ENCODE measurements at regions not wholly inside any gene's neighbourhood (a gene's known extent, or its start where the extent isn't known, plus 50 kb on each side); places are given as distances from the start of the nearest gene placed in this dataset.
"Not testable (repeated sequence)": the region's sequence is repeated elsewhere in the genome, so short reads cannot be mapped to it uniquely, and the experiment has no call there.

GRCh38 chr4:159937595-159937994 lies 834.7 kb downstream of the RAPGEF2 start:
- H3K27me3 Mint-ChIP-seq, result no peaks in the 10 kb centered on the region
- H3K36me3 Mint-ChIP-seq (ENCODE audit: insufficient read depth), result peaks cover 6% of the 10 kb centered on the region
- H3K4me1 Mint-ChIP-seq (ENCODE audit: low read depth), result peaks cover 10% of the 10 kb centered on the region
- no peak for DNase-seq (ENCODE audit: low spot score, unreplicated experiment)
- H3K27ac Mint-ChIP-seq, result no peak overlapping the region
- no peak overlapping the region for H3K4me3 Mint-ChIP-seq (ENCODE audit: low read depth)
- TF ChIP-seq CTCF (IDR thresholded peaks at IDR 0.05; ENCODE audit: unreplicated experiment), result no peak
- peaks cover 23% of the 10 kb centered on the region for H3K9me3 Mint-ChIP-seq (ENCODE audit: low read depth)

- not testable (repeated sequence) for H3K27ac Mint-ChIP-seq; H3K4me3 Mint-ChIP-seq (ENCODE audit: low read depth); H3K36me3 Mint-ChIP-seq (ENCODE audit: insufficient read depth); DNase-seq (ENCODE audit: low spot score, unreplicated experiment); H3K27me3 Mint-ChIP-seq
- Mint-ChIP-seq H3K4me1 (ENCODE audit: low read depth) (peaks cover 10% of the 10 kb centered on the region), H3K9me3 (ENCODE audit: low read depth) (peaks cover 15% of the 10 kb centered on the region)
These were observed 836.8 kb downstream of the RAPGEF2 start for GRCh38 chr4:159939681-159940080.

- DNase-seq (ENCODE audit: low spot score, unreplicated experiment), result no peak
- H3K9me3 Mint-ChIP-seq (ENCODE audit: low read depth), result peaks cover 1% of the 10 kb centered on the region
- peak overlapping the region; percentile 38 for H3K27ac Mint-ChIP-seq
- H3K4me3 Mint-ChIP-seq (ENCODE audit: low read depth), result no peak overlapping the region
- H3K4me1 Mint-ChIP-seq (ENCODE audit: low read depth), result peaks cover 13% of the 10 kb centered on the region
- H3K27me3 Mint-ChIP-seq, result no peaks in the 10 kb centered on the region
- no peak for TF ChIP-seq CTCF (IDR thresholded peaks at IDR 0.05; ENCODE audit: unreplicated experiment)
- H3K36me3 Mint-ChIP-seq (ENCODE audit: insufficient read depth), result peaks cover 4% of the 10 kb centered on the region
These were observed 838.2 kb downstream of the RAPGEF2 start for GRCh38 chr4:159941076-159941475.

- no peak for DNase-seq (ENCODE audit: low spot score, unreplicated experiment)
- TF ChIP-seq CTCF (IDR thresholded peaks at IDR 0.05; ENCODE audit: unreplicated experiment), result no peak
- peaks cover 4% of the 10 kb centered on the region for H3K36me3 Mint-ChIP-seq (ENCODE audit: insufficient read depth)
- no peak overlapping the region for H3K4me3 Mint-ChIP-seq (ENCODE audit: low read depth)
- H3K4me1 Mint-ChIP-seq (ENCODE audit: low read depth), result peaks cover 24% of the 10 kb centered on the region
- no peaks in the 10 kb centered on the region for H3K27me3 Mint-ChIP-seq
- H3K27ac Mint-ChIP-seq, result no peak overlapping the region
- H3K9me3 Mint-ChIP-seq (ENCODE audit: low read depth), result no peaks in the 10 kb centered on the region
These were observed 841.6 kb downstream of the RAPGEF2 start for GRCh38 chr4:159944477-159944876.

GRCh38 chr4:159946983-159947615 lies 844.2 kb downstream of the RAPGEF2 start:
- no peaks in the 10 kb centered on the region for H3K36me3 Mint-ChIP-seq (ENCODE audit: insufficient read depth)
- peak; percentile 88 for TF ChIP-seq CTCF (IDR thresholded peaks at IDR 0.05; ENCODE audit: unreplicated experiment)
- H3K4me3 Mint-ChIP-seq (ENCODE audit: low read depth), result no peak overlapping the region
- DNase-seq (ENCODE audit: low spot score, unreplicated experiment), result no peak
- H3K4me1 Mint-ChIP-seq (ENCODE audit: low read depth), result peaks cover 14% of the 10 kb centered on the region
- H3K27ac Mint-ChIP-seq, result peak overlapping the region; percentile 73
- H3K27me3 Mint-ChIP-seq, result no peaks in the 10 kb centered on the region
- no peaks in the 10 kb centered on the region for H3K9me3 Mint-ChIP-seq (ENCODE audit: low read depth)

- H3K36me3 Mint-ChIP-seq (ENCODE audit: insufficient read depth), result no peaks in the 10 kb centered on the region
- H3K4me3 Mint-ChIP-seq (ENCODE audit: low read depth), result no peak overlapping the region
- no peaks in the 10 kb centered on the region for H3K27me3 Mint-ChIP-seq
- DNase-seq (ENCODE audit: low spot score, unreplicated experiment), result no peak
- no peaks in the 10 kb centered on the region for H3K9me3 Mint-ChIP-seq (ENCODE audit: low read depth)
- no peak for TF ChIP-seq CTCF (IDR thresholded peaks at IDR 0.05; ENCODE audit: unreplicated experiment)
- no peak overlapping the region for H3K27ac Mint-ChIP-seq
- H3K4me1 Mint-ChIP-seq (ENCODE audit: low read depth), result peaks cover 13% of the 10 kb centered on the region
These were observed 847.8 kb downstream of the RAPGEF2 start for GRCh38 chr4:159950707-159951106.

Measured in progenitor cell of endocrine pancreas (in vitro differentiated cells).